MCF 10A (cell line): ENCODE measurements at regions not wholly inside any gene's neighbourhood (a gene's known extent, or its start where the extent isn't known, plus 50 kb on each side); places are given as distances from the start of the nearest gene placed in this dataset.
A peak's percentile ranks its signal among the peaks of the same experiment; 100 is the strongest.

Experiments
- BruUV-seq: library from RNA; stranded (reverse); fragments of 400-500 nt; replicated peaks from 2 replicates; lab custom pipeline; 2021; lab: Mats Ljungman, UMichigan
- CTCF ChIA-PET: fragments of 300-600 bp; sonication (Branson Sonifier 250); formaldehyde crosslinking; extraction: SDS; loops from one replicate; lab custom pipeline; 2021; ENCODE audit warnings: antibody characterized with exemption, inconsistent platforms; lab: Yijun Ruan, JAX
- POLR2A ChIA-PET: fragments of 300-600, 350-650 bp; sonication (Branson Sonifier 250); formaldehyde crosslinking; extraction: SDS; loops from one replicate; lab custom pipeline; 2020; ENCODE audit warnings: antibody characterized with exemption, inconsistent platforms; lab: Yijun Ruan, JAX
- DNase-seq: peaks from one replicate; pipeline ENCODE4 v3.0.0-alpha.2; 2018; ENCODE audit not compliant: unreplicated experiment
- H3K27ac Mint-ChIP-seq: one replicate; pipeline ENCODE4 v1.8.0; 2022; ENCODE audit warnings: mild to moderate bottlenecking, low read depth, mixed read lengths; ENCODE audit not compliant: unreplicated experiment
- H3K27me3 Mint-ChIP-seq: one replicate; pipeline ENCODE4 v1.8.0; 2022; ENCODE audit warnings: mixed read lengths; ENCODE audit not compliant: insufficient read depth, unreplicated experiment
- H3K36me3 Mint-ChIP-seq: one replicate; pipeline ENCODE4 v1.8.0; 2022; ENCODE audit warnings: mild to moderate bottlenecking, moderate library complexity, mixed read lengths; ENCODE audit not compliant: insufficient read depth, unreplicated experiment
- H3K4me1 Mint-ChIP-seq: one replicate; pipeline ENCODE4 v1.8.0; 2022; ENCODE audit warnings: mixed read lengths; ENCODE audit not compliant: insufficient read depth, unreplicated experiment
- H3K4me3 Mint-ChIP-seq: one replicate; pipeline ENCODE4 v1.8.0; 2022; ENCODE audit warnings: mild to moderate bottlenecking, moderate library complexity, mixed read lengths; ENCODE audit not compliant: unreplicated experiment
- H3K9me3 Mint-ChIP-seq: one replicate; pipeline ENCODE4 v1.8.0; 2022; ENCODE audit warnings: mixed read lengths; ENCODE audit not compliant: unreplicated experiment
- CTCF ChIP-seq: fragments of 200-600 bp; IDR thresholded peaks from one replicate; pipeline ENCODE4 v1.8.0; 2022; ENCODE audit warnings: antibody characterized with exemption, mild to moderate bottlenecking; ENCODE audit not compliant: unreplicated experiment
- intact Hi-C: fragments of 100-400 bp; cut with micrococcal nuclease; formaldehyde crosslinking; loops from 2 replicates; pipeline ENCODE4 v1.14.1; 2022

- intact Hi-C loops = no loop called here
- H3K9me3 Mint-ChIP-seq = no peaks in the 10 kb centered on the region
- H3K4me3 Mint-ChIP-seq = no peak overlapping the region
- no peaks in the 10 kb centered on the region for H3K4me1 Mint-ChIP-seq
- H3K27me3 Mint-ChIP-seq = no peaks in the 10 kb centered on the region
- no peak for DNase-seq
- TF ChIP-seq CTCF = no peak
- BruUV-seq = no TSS peak
- no peaks in the 10 kb centered on the region for H3K36me3 Mint-ChIP-seq
- CTCF ChIA-PET = no interaction called here
- no peak overlapping the region for H3K27ac Mint-ChIP-seq
- POLR2A ChIA-PET = interaction anchor here (0.7 kb wide), 1 partner anchor 19 kb away, joined by 3 read pairs; no protein-coding TSS in a partner anchor
Measured at GRCh38 chr13:105426441-105426840, 1109.0 kb downstream of the EFNB2 start.

GRCh38 chr13:105414639-105415038, 1120.8 kb downstream of the EFNB2 start:
- no peak for TF ChIP-seq CTCF
- CTCF ChIA-PET = no interaction called here
- H3K27ac Mint-ChIP-seq = no peak overlapping the region
- POLR2A ChIA-PET = interaction anchor here (0.6 kb wide), 1 partner anchor 501 kb away, joined by 3 read pairs; no protein-coding TSS in a partner anchor
- no peaks in the 10 kb centered on the region for H3K36me3 Mint-ChIP-seq
- no TSS peak for BruUV-seq
- intact Hi-C loops = loop anchor here (2.0 to 5.0 kb wide), 2 partner anchors 18 to 1358 kb away; no protein-coding TSS in a partner anchor
- no peaks in the 10 kb centered on the region for H3K4me1 Mint-ChIP-seq
- H3K4me3 Mint-ChIP-seq = no peak overlapping the region
- no peak for DNase-seq
- H3K27me3 Mint-ChIP-seq = no peaks in the 10 kb centered on the region
- H3K9me3 Mint-ChIP-seq = no peaks in the 10 kb centered on the region

- BruUV-seq = no TSS peak
- Mint-ChIP-seq H3K36me3 (no peaks in the 10 kb centered on the region), H3K9me3 (no peaks in the 10 kb centered on the region), H3K27me3 (no peaks in the 10 kb centered on the region), H3K27ac (no peak overlapping the region), H3K4me1 (no peaks in the 10 kb centered on the region), H3K4me3 (no peak overlapping the region)
- DNase-seq = no peak
- intact Hi-C loops = loop anchor here (5.0 kb wide), 1 partner anchor 1360 kb away; no protein-coding TSS in a partner anchor
- TF ChIP-seq CTCF = no peak
- ChIA-PET CTCF (no interaction called here), POLR2A (interaction anchor here (0.6 kb wide), 1 partner anchor 510 kb away, joined by 3 read pairs; no protein-coding TSS in a partner anchor)
Measured at GRCh38 chr13:105412171-105412570, 1123.3 kb downstream of the EFNB2 start.

GRCh38 chr13:105410602-105411001, 1124.9 kb downstream of the EFNB2 start:
- POLR2A ChIA-PET = no interaction called here
- Mint-ChIP-seq H3K4me3 (no peak overlapping the region), H3K27ac (no peak overlapping the region), H3K36me3 (no peaks in the 10 kb centered on the region), H3K27me3 (no peaks in the 10 kb centered on the region), H3K9me3 (no peaks in the 10 kb centered on the region), H3K4me1 (no peaks in the 10 kb centered on the region)
- peak; percentile 18 for DNase-seq
- intact Hi-C loops = loop anchor here (5.0 kb wide), 1 partner anchor 1362 kb away; no protein-coding TSS in a partner anchor
- CTCF ChIA-PET = interaction anchor here (0.5 kb wide), 3 partner anchors 244 to 1867 kb away, joined by 3 to 4 read pairs (median 3); no protein-coding TSS in a partner anchor
- BruUV-seq = no TSS peak
- peak; percentile 31 for TF ChIP-seq CTCF
